ENCODE measurements at regions not wholly inside any gene's neighbourhood (a gene's known extent, or its start where the extent isn't known, plus 50 kb on each side); places are given as distances from the start of the nearest gene placed in this dataset.

- no peak for TF ChIP-seq CTCF (conservative IDR thresholded peaks at IDR 0.05; ENCODE audit: low read depth, low read length)
- TF ChIP-seq NFE2L2 (IDR thresholded peaks at IDR 0.05; ENCODE audit: low read depth, low read length) = no peak
- TF ChIP-seq ELK1 (IDR thresholded peaks at IDR 0.05; ENCODE audit: borderline replicate concordance, low read depth, low read length) = no peak
- TF ChIP-seq RAD21 (IDR thresholded peaks at IDR 0.05; ENCODE audit: low read length) = no peak
- no peak for TF ChIP-seq POLR2A (IDR thresholded peaks at IDR 0.05; ENCODE audit: low read depth, low read length)
- no peak for TF ChIP-seq FOS (IDR thresholded peaks at IDR 0.05; ENCODE audit: low read depth, low read length)
- TF ChIP-seq BHLHE40 (IDR thresholded peaks at IDR 0.05; ENCODE audit: low read depth, low read length) = no peak
Measured at GRCh38 chr3:43895573-43895972, 204.8 kb downstream of the ABHD5 start (continued).

Data from IMR-90 (cell line).